ENCODE measurements at regions not wholly inside any gene's neighbourhood (a gene's known extent, or its start where the extent isn't known, plus 50 kb on each side); places are given as distances from the start of the nearest gene placed in this dataset.

- FAIRE-seq, result no peak
- no peak for DNase-seq (ENCODE audit: insufficient read length, low spot score)
- TF ChIP-seq PAX5 (IDR thresholded peaks at IDR 0.05; ENCODE audit: insufficient read depth, low read length, severe bottlenecking), result no peak
- TF ChIP-seq POLR2A (IDR thresholded peaks at IDR 0.05; ENCODE audit: low read depth, low read length), result no peak
- TF ChIP-seq POLR2AphosphoS5 (IDR thresholded peaks at IDR 0.05; ENCODE audit: low read depth, low read length), result no peak
- no peak for TF ChIP-seq TAF1 (IDR thresholded peaks at IDR 0.05; ENCODE audit: low read depth, low read length)
- TF ChIP-seq SPI1 (IDR thresholded peaks at IDR 0.05; ENCODE audit: low read depth, low read length), result no peak
- TF ChIP-seq POU2F2 (IDR thresholded peaks at IDR 0.05; ENCODE audit: low read depth, low read length), result no peak
Measured at GRCh38 chr11:97963528-97964331, 1057.0 kb upstream of the CNTN5 start.

GRCh38 chr11:97964332-97965004 is 1056.3 kb upstream of the CNTN5 start:
- FAIRE-seq, result no peak
- TF ChIP-seq PAX5 (IDR thresholded peaks at IDR 0.05; ENCODE audit: insufficient read depth, low read length, severe bottlenecking) (no peak), POU2F2 (IDR thresholded peaks at IDR 0.05; ENCODE audit: low read depth, low read length) (no peak), SPI1 (IDR thresholded peaks at IDR 0.05; ENCODE audit: low read depth, low read length) (no peak), POLR2A (IDR thresholded peaks at IDR 0.05; ENCODE audit: low read depth, low read length) (no peak), TAF1 (IDR thresholded peaks at IDR 0.05; ENCODE audit: low read depth, low read length) (no peak), POLR2AphosphoS5 (IDR thresholded peaks at IDR 0.05; ENCODE audit: low read depth, low read length) (no peak)

GRCh38 chr11:97965849-97966646 is 1054.7 kb upstream of the CNTN5 start:
- DNase-seq (ENCODE audit: insufficient read length, low spot score), result no peak
- FAIRE-seq, result no peak
- TF ChIP-seq TAF1 (IDR thresholded peaks at IDR 0.05; ENCODE audit: low read depth, low read length), result no peak
- TF ChIP-seq SPI1 (IDR thresholded peaks at IDR 0.05; ENCODE audit: low read depth, low read length), result no peak

More at GRCh38 chr11:97964332-97965004, 1056.3 kb upstream of the CNTN5 start:
- DNase-seq (ENCODE audit: insufficient read length, low spot score), result no peak

DNA sequence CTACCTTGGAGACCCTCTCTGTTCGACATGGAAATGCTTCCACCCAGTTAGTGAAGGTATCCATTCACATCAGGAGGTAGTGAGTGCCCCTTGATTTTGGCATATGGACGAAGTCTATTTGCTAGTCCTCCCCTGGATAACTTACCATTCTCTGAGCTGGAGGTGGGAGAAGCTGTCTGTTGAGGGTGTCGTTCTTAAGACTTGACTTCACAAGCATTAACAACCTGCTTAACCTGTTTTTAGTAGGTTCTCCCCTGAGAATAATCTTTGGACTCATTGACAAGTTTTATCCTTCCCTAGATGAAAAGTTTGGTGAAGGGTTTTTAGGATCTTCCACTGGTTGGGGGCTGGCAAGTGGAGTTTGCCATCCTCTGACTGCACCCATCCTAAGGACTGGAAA is 1053.8 kb upstream of the CNTN5 start:
- FAIRE-seq, result no peak

DNA sequence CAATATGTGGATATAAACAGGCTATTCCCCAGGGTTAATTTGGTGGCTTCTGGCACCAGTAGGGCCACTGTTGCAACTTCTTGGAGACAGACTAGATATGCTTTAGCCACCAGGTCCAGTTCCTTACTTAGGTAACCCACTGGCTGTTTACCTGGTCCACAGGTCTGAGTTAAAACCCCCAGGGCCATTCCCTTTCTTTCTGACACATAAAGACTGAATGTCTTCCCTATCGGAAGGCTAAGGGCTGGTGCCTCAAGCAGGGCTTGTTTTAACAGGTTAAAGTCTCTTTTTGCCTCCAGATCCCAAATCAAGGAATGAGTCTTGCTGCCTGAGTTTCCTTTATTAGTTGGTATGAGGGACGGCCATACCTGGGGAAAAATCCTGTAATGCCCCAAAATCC is 1052.7 kb upstream of the CNTN5 start:
- TF ChIP-seq POLR2A (IDR thresholded peaks at IDR 0.05; ENCODE audit: low read depth, low read length) (no peak), PAX5 (IDR thresholded peaks at IDR 0.05; ENCODE audit: insufficient read depth, low read length, severe bottlenecking) (no peak), SPI1 (IDR thresholded peaks at IDR 0.05; ENCODE audit: low read depth, low read length) (no peak), POLR2AphosphoS5 (IDR thresholded peaks at IDR 0.05; ENCODE audit: low read depth, low read length) (no peak), TAF1 (IDR thresholded peaks at IDR 0.05; ENCODE audit: low read depth, low read length) (no peak), POU2F2 (IDR thresholded peaks at IDR 0.05; ENCODE audit: low read depth, low read length) (no peak)
- FAIRE-seq, result no peak
- DNase-seq (ENCODE audit: insufficient read length, low spot score), result no peak

More for the DNA sequence above, 1053.8 kb upstream of the CNTN5 start:
- DNase-seq (ENCODE audit: insufficient read length, low spot score), result no peak
- TF ChIP-seq POLR2AphosphoS5 (IDR thresholded peaks at IDR 0.05; ENCODE audit: low read depth, low read length) (no peak), SPI1 (IDR thresholded peaks at IDR 0.05; ENCODE audit: low read depth, low read length) (no peak), POLR2A (IDR thresholded peaks at IDR 0.05; ENCODE audit: low read depth, low read length) (no peak), PAX5 (IDR thresholded peaks at IDR 0.05; ENCODE audit: insufficient read depth, low read length, severe bottlenecking) (no peak), POU2F2 (IDR thresholded peaks at IDR 0.05; ENCODE audit: low read depth, low read length) (no peak), TAF1 (IDR thresholded peaks at IDR 0.05; ENCODE audit: low read depth, low read length) (no peak)

- TF ChIP-seq PAX5 (IDR thresholded peaks at IDR 0.05; ENCODE audit: insufficient read depth, low read length, severe bottlenecking), result no peak
- TF ChIP-seq POU2F2 (IDR thresholded peaks at IDR 0.05; ENCODE audit: low read depth, low read length), result no peak
- TF ChIP-seq POLR2AphosphoS5 (IDR thresholded peaks at IDR 0.05; ENCODE audit: low read depth, low read length), result no peak
- TF ChIP-seq POLR2A (IDR thresholded peaks at IDR 0.05; ENCODE audit: low read depth, low read length), result no peak
- no peak for TF ChIP-seq SPI1 (IDR thresholded peaks at IDR 0.05; ENCODE audit: low read depth, low read length)
- no peak for TF ChIP-seq TAF1 (IDR thresholded peaks at IDR 0.05; ENCODE audit: low read depth, low read length)
- no peak for FAIRE-seq
Measured at GRCh38 chr11:97972731-97973130, 1048.0 kb upstream of the CNTN5 start.

GRCh38 chr11:97973352-97973857 is 1047.3 kb upstream of the CNTN5 start:
- FAIRE-seq, result no peak
- DNase-seq (ENCODE audit: insufficient read length, low spot score), result no peak
- no peak for TF ChIP-seq POLR2A (IDR thresholded peaks at IDR 0.05; ENCODE audit: low read depth, low read length)
- no peak for TF ChIP-seq POLR2AphosphoS5 (IDR thresholded peaks at IDR 0.05; ENCODE audit: low read depth, low read length)
- no peak for TF ChIP-seq SPI1 (IDR thresholded peaks at IDR 0.05; ENCODE audit: low read depth, low read length)
- no peak for TF ChIP-seq TAF1 (IDR thresholded peaks at IDR 0.05; ENCODE audit: low read depth, low read length)
- no peak for TF ChIP-seq PAX5 (IDR thresholded peaks at IDR 0.05; ENCODE audit: insufficient read depth, low read length, severe bottlenecking)

More at GRCh38 chr11:97972731-97973130, 1048.0 kb upstream of the CNTN5 start:
- no peak for DNase-seq (ENCODE audit: insufficient read length, low spot score)

DNA sequence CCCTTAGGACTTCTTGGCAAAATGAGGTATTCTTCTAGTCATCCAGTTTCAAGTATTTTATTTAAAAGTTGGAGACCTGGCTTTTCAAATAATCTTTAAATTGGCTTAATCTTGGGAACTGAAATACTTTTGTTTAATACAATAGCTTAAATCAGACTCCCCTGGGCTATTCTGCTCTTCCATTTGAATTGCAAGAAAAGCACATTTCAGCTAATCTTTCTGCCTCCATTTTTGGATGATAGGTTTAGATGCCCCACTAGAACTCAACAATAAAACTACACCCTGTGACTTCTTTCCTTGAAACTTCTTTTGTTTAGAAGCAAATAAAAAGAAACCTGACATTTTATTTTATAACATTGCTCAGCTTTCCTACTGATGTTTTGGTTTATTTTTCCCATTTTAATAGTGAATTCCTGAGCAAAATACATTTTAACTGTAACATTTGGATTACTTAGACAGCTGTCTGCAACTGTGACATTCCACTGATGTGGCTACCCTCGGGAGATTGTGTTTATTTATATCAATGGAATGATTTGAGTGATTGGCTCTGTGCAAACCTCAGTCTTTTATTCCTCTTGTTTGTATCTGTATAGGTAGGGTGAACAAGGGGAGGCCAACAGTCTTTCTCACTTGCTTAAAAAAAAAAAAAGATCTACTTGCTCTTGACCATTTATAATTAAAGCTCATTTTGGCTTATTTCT is 1045.8 kb upstream of the CNTN5 start:
- TF ChIP-seq POLR2AphosphoS5 (IDR thresholded peaks at IDR 0.05; ENCODE audit: low read depth, low read length) (no peak), POU2F2 (IDR thresholded peaks at IDR 0.05; ENCODE audit: low read depth, low read length) (no peak), POLR2A (IDR thresholded peaks at IDR 0.05; ENCODE audit: low read depth, low read length) (no peak), SPI1 (IDR thresholded peaks at IDR 0.05; ENCODE audit: low read depth, low read length) (no peak), TAF1 (IDR thresholded peaks at IDR 0.05; ENCODE audit: low read depth, low read length) (no peak), PAX5 (IDR thresholded peaks at IDR 0.05; ENCODE audit: insufficient read depth, low read length, severe bottlenecking) (no peak)
- DNase-seq (ENCODE audit: insufficient read length, low spot score) (no peak), FAIRE-seq (no peak)

Data from GM12891 (cell line).